ENCODE measurements at regions not wholly inside any gene's neighbourhood (a gene's known extent, or its start where the extent isn't known, plus 50 kb on each side); places are given as distances from the start of the nearest gene placed in this dataset.

DNA sequence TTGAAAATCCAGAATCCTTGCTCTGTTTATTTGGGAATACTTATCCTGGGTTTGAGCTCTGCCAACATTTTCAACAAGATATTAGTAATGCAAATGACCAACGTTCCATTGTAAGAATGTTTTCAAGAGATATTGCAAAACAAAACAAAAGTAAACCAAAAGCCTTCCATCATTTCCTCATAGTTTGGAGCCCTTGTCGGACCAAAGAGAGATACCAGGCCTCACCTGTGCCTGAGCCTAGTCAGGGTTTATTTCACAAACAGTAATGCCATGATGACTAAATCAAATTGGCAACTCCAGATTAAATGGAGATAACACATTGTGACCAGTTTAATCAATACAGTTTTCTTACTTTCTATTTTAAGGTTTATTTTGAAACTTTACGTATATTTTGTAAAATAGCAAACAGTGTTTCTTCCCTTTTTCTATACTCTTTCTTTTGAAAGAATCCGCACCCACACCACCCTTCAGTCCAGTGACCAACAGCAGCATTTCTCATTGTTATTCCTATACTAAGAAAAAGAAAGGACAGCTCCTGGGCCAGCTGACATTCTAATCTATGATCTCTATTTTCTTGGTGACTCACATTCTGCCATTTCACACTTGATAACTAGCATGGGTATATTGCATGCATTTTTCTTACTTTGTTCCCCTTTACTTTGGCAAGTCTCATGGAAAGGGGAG, 168.5 kb upstream of the MEOX2 start:
- TF ChIP-seq, protein P1, sequence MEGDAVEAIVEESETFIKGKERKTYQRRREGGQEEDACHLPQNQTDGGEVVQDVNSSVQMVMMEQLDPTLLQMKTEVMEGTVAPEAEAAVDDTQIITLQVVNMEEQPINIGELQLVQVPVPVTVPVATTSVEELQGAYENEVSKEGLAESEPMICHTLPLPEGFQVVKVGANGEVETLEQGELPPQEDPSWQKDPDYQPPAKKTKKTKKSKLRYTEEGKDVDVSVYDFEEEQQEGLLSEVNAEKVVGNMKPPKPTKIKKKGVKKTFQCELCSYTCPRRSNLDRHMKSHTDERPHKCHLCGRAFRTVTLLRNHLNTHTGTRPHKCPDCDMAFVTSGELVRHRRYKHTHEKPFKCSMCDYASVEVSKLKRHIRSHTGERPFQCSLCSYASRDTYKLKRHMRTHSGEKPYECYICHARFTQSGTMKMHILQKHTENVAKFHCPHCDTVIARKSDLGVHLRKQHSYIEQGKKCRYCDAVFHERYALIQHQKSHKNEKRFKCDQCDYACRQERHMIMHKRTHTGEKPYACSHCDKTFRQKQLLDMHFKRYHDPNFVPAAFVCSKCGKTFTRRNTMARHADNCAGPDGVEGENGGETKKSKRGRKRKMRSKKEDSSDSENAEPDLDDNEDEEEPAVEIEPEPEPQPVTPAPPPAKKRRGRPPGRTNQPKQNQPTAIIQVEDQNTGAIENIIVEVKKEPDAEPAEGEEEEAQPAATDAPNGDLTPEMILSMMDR (IDR thresholded peaks at IDR 0.05): no peak
- no peak for TF ChIP-seq POLR2A (IDR thresholded peaks at IDR 0.05)
